SK-N-SH treated with all-trans-retinoic acid at 6 μM for 48 hours (cell line): ENCODE measurements at regions not wholly inside any gene's neighbourhood (a gene's known extent, or its start where the extent isn't known, plus 50 kb on each side); places are given as distances from the start of the nearest gene placed in this dataset.

ENCODE experiments used
- ATAC-seq: fragments of 200-7000 bp; cut with Tn5 transposase; 3 replicates; pipeline ENCODE4 v1.9.1; 2020; ENCODE audit warnings: mild to moderate bottlenecking, moderate library complexity
- CREB5 ChIP-seq: fragments of 250-450 bp; sonication (Bioruptor Pico); IDR thresholded peaks from 2 replicates; pipeline ENCODE4 v1.5.1; 2020; ENCODE audit warnings: low read depth, mild to moderate bottlenecking, moderate library complexity
- CSDC2 ChIP-seq: fragments of 250-450 bp; sonication (Bioruptor Pico); IDR thresholded peaks from 2 replicates; pipeline ENCODE4 v1.5.0; 2020; ENCODE audit warnings: mild to moderate bottlenecking, moderate library complexity
- GLIS3 ChIP-seq: fragments of 250-450 bp; sonication (Bioruptor Pico); IDR thresholded peaks from 2 replicates; pipeline ENCODE4 v1.5.0; 2020; ENCODE audit warnings: mild to moderate bottlenecking, moderate library complexity
- ISL1 ChIP-seq: fragments of 250-450 bp; sonication (Bioruptor Pico); IDR thresholded peaks from 2 replicates; pipeline ENCODE4 v2.1.2; 2022; ENCODE audit warnings: mild to moderate bottlenecking, moderate library complexity
- TCF4 ChIP-seq: fragments of 250-450 bp; sonication (Bioruptor Pico); IDR thresholded peaks from 2 replicates; pipeline ENCODE4 v1.8.0; 2021; ENCODE audit warnings: mild to moderate bottlenecking, moderate library complexity, borderline replicate concordance
- TOX ChIP-seq: fragments of 250-450 bp; sonication (Bioruptor Pico); IDR thresholded peaks from 2 replicates; pipeline ENCODE4 v1.8.0; 2021; ENCODE audit warnings: mild to moderate bottlenecking, moderate library complexity, borderline replicate concordance
- ZC3H10 ChIP-seq: fragments of 250-450 bp; sonication (Bioruptor Pico); IDR thresholded peaks from 2 replicates; pipeline ENCODE4 v1.5.1; 2021; ENCODE audit warnings: mild to moderate bottlenecking, moderate library complexity
- ZFP3 ChIP-seq: fragments of 250-450 bp; sonication (Bioruptor Pico); IDR thresholded peaks from 2 replicates; pipeline ENCODE4 v1.5.0; 2020; ENCODE audit warnings: mild to moderate bottlenecking, moderate library complexity
- ZNF565 ChIP-seq: fragments of 450-650 bp; formaldehyde crosslinking; conservative IDR thresholded peaks from 2 replicates; pipeline ENCODE4 v1.5.0; 2020; ENCODE audit warnings: low read depth, mild to moderate bottlenecking, moderate library complexity
- ZNF70 ChIP-seq: fragments of 450-650 bp; formaldehyde crosslinking; IDR thresholded peaks from 2 replicates; pipeline ENCODE4 v1.5.0; 2020; ENCODE audit warnings: mild to moderate bottlenecking, moderate library complexity
- ZNF8 ChIP-seq: fragments of 450-650 bp; formaldehyde crosslinking; IDR thresholded peaks from 2 replicates; pipeline ENCODE4 v1.5.0; 2020; ENCODE audit warnings: mild to moderate bottlenecking, moderate library complexity
- TF ChIP-seq, protein P1 (sequence below): fragments of 250-450 bp; sonication (Bioruptor Pico); IDR thresholded peaks from 2 replicates; pipeline ENCODE4 v1.5.1; 2021; ENCODE audit warnings: mild to moderate bottlenecking, moderate library complexity
- TF ChIP-seq, protein P2 (sequence below): fragments of 250-450 bp; sonication (Bioruptor Pico); IDR thresholded peaks from 2 replicates; pipeline ENCODE4 v1.8.0; 2020; ENCODE audit warnings: mild to moderate bottlenecking, moderate library complexity, borderline replicate concordance
- TF ChIP-seq, protein P3 (sequence below): fragments of 250-450 bp; sonication (Bioruptor Pico); IDR thresholded peaks from 2 replicates; pipeline ENCODE4 v1.5.0; 2020; ENCODE audit warnings: mild to moderate bottlenecking, moderate library complexity

DNA sequence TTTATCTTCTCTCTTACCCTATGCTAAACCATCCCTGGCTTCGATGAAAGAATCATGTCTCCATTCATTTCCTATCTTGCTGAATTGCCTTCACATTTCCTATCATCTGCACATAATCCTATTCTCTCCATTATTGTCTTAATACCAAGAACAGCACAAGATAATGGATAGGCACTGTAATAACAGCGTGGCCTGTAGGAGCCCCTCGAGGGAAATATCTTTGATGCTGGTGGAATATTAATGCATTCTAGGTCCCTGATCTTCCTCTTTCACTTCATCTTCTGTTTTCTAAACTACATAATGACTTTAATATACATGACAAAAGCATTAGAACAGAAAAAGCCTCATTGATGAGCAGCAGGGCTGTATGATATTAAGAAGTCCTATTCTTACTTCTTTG is 720.6 kb downstream of the RWDD3 start (continued):
- TF ChIP-seq ZC3H10 (CRISPR knock-in tag) (no peak), ZNF70 (CRISPR knock-in tag) (no peak)
- TF ChIP-seq, protein P1, sequence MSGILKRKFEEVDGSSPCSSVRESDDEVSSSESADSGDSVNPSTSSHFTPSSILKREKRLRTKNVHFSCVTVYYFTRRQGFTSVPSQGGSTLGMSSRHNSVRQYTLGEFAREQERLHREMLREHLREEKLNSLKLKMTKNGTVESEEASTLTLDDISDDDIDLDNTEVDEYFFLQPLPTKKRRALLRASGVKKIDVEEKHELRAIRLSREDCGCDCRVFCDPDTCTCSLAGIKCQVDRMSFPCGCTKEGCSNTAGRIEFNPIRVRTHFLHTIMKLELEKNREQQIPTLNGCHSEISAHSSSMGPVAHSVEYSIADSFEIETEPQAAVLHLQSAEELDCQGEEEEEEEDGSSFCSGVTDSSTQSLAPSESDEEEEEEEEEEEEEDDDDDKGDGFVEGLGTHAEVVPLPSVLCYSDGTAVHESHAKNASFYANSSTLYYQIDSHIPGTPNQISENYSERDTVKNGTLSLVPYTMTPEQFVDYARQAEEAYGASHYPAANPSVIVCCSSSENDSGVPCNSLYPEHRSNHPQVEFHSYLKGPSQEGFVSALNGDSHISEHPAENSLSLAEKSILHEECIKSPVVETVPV (CRISPR knock-in tag): no peak

DNA sequence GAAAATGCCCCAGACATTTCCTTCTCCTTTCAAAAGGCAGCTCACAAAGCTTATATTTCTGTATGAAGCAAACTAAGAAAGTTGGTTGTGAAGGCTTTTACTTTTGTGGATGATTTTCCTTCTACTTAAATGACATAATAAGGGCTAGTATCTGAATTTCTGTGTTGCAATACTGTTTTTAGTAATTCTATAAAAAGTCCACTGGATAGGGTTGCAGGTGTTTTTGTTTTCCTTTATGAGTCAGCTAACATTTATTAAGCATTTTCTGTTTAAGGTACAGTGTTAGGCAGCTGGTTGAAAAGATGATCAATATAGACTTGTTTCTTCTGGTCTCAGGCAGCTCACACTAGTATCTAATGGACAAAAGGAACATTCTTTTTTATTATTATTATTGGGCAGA is 722.2 kb downstream of the RWDD3 start:
- TF ChIP-seq TOX (CRISPR knock-in tag) (no peak), ZFP3 (no peak), ZNF8 (CRISPR knock-in tag) (no peak)
- TF ChIP-seq, protein P2, sequence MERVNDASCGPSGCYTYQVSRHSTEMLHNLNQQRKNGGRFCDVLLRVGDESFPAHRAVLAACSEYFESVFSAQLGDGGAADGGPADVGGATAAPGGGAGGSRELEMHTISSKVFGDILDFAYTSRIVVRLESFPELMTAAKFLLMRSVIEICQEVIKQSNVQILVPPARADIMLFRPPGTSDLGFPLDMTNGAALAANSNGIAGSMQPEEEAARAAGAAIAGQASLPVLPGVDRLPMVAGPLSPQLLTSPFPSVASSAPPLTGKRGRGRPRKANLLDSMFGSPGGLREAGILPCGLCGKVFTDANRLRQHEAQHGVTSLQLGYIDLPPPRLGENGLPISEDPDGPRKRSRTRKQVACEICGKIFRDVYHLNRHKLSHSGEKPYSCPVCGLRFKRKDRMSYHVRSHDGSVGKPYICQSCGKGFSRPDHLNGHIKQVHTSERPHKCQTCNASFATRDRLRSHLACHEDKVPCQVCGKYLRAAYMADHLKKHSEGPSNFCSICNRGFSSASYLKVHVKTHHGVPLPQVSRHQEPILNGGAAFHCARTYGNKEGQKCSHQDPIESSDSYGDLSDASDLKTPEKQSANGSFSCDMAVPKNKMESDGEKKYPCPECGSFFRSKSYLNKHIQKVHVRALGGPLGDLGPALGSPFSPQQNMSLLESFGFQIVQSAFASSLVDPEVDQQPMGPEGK (CRISPR knock-in tag): no peak
- no peak for ATAC-seq

DNA sequence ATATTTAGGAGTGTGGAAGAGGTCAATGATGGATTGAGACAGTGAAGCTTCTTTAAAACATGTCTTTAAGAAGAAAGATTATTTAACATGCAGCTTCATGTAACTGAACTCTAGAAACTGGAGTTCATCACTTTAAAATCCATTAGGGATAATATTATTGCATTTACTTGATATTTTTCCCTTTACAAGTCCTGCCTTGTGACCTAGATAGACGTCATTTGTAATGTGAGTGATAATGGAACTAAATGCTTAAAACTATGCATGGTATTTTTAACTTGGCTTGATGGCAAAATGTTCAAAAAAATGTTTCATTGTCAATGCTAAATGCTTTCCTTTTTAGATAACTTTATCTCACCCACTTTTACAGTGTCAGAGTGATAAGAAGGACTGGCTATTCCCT is 723.7 kb downstream of the RWDD3 start:
- TF ChIP-seq CREB5 (CRISPR knock-in tag) (peak; percentile 32; the same call in 1 of the 2 replicates), ZC3H10 (CRISPR knock-in tag) (no peak), ISL1 (CRISPR knock-in tag) (peak; percentile 94)
- no peak for ATAC-seq

DNA sequence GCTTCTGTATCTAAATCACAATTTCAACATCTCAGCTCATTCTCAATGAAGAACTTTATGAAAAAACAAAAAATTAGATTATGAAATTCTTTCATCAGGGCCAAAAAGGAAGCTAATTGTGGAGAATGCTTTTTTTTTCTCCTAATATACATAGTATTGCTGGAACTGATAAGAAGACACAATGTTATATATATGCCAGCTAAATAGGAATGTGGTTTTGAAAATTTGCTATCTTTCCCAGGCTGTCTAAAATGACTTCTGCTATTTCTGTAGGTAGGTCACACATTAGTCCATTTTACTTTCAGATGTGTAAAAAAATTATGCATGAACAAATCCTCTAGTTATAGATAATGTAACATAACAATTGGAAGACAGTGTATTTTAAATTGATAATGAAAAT is 732.9 kb downstream of the RWDD3 start:
- no peak for ATAC-seq
- TF ChIP-seq TCF4 (CRISPR knock-in tag) (no peak), ISL1 (CRISPR knock-in tag) (peak; percentile 79)

GRCh38 chr1:95974586-95974985 is 740.6 kb downstream of the RWDD3 start:
- TF ChIP-seq ZNF8 (CRISPR knock-in tag): no peak
- no peak for TF ChIP-seq ISL1 (CRISPR knock-in tag)
- TF ChIP-seq GLIS3 (CRISPR knock-in tag): no peak
- TF ChIP-seq ZNF565 (CRISPR knock-in tag): no peak
- no peak for TF ChIP-seq CSDC2 (CRISPR knock-in tag)
- TF ChIP-seq ZNF70 (CRISPR knock-in tag): no peak
- TF ChIP-seq, protein P1 (CRISPR knock-in tag): no peak
- TF ChIP-seq, protein P3, sequence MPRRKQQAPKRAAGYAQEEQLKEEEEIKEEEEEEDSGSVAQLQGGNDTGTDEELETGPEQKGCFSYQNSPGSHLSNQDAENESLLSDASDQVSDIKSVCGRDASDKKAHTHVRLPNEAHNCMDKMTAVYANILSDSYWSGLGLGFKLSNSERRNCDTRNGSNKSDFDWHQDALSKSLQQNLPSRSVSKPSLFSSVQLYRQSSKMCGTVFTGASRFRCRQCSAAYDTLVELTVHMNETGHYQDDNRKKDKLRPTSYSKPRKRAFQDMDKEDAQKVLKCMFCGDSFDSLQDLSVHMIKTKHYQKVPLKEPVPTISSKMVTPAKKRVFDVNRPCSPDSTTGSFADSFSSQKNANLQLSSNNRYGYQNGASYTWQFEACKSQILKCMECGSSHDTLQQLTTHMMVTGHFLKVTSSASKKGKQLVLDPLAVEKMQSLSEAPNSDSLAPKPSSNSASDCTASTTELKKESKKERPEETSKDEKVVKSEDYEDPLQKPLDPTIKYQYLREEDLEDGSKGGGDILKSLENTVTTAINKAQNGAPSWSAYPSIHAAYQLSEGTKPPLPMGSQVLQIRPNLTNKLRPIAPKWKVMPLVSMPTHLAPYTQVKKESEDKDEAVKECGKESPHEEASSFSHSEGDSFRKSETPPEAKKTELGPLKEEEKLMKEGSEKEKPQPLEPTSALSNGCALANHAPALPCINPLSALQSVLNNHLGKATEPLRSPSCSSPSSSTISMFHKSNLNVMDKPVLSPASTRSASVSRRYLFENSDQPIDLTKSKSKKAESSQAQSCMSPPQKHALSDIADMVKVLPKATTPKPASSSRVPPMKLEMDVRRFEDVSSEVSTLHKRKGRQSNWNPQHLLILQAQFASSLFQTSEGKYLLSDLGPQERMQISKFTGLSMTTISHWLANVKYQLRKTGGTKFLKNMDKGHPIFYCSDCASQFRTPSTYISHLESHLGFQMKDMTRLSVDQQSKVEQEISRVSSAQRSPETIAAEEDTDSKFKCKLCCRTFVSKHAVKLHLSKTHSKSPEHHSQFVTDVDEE (CRISPR knock-in tag): no peak
- TF ChIP-seq TCF4 (CRISPR knock-in tag): no peak
- TF ChIP-seq, all 23 proteins: peak for 0
- ATAC-seq: no peak

DNA sequence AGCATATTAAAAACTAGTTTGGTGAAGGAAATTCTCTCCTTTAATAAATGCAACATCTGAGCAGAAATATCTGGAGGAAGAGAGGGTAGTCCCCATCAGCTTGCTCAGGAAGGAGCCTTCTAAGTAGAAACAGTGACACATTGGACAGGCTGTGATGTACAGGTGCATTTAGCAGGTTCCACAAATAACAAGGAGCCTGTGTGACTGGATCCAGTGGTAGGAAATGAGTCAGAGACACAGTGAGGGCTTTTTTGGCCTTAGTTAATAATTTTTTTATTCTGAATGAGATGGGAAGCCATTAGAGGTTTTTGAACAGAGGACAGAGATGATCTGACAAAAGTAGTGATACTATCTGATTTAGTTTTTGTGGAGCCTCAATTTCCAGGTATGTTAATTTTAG is 738.9 kb upstream of the PTBP2 start:
- TF ChIP-seq TCF4 (CRISPR knock-in tag): no peak
- TF ChIP-seq, all 23 proteins: peak for 0
- ATAC-seq: no peak
